OCI-LY1 (cell line): ENCODE measurements at regions not wholly inside any gene's neighbourhood (a gene's known extent, or its start where the extent isn't known, plus 50 kb on each side); places are given as distances from the start of the nearest gene placed in this dataset.

Experiments used
- CTCF ChIP-seq: fragments of 200-600 bp; sonication (generic), shearing (Covaris generic); IDR thresholded peaks from 2 replicates; pipeline ENCODE4 v1.5.1; 2017; ENCODE audit warnings: mild to moderate bottlenecking, antibody characterized with exemption, low read length, moderate library complexity, mixed read lengths
- EZH2 ChIP-seq: fragments of 200-600 bp; sonication (generic), shearing (Covaris generic); IDR thresholded peaks from 2 replicates; pipeline ENCODE4 v1.8.0; 2017; ENCODE audit warnings: borderline replicate concordance, mixed run types, mild to moderate bottlenecking, antibody characterized with exemption, low read length, moderate library complexity, mixed read lengths

GRCh38 chr6:105644073-105644489, 241.2 kb upstream of the PREP start:
- no peak for TF ChIP-seq CTCF
- TF ChIP-seq EZH2 = no peak
